CD1c-positive myeloid dendritic cell (primary cell): ENCODE measurements at regions not wholly inside any gene's neighbourhood (a gene's known extent, or its start where the extent isn't known, plus 50 kb on each side); places are given as distances from the start of the nearest gene placed in this dataset.
"Not testable (repeated sequence)": the region's sequence is repeated elsewhere in the genome, so short reads cannot be mapped to it uniquely, and the experiment has no call there.

Experiments used
- DNase-seq: peaks from one replicate; pipeline ENCODE4 v3.0.0-alpha.2; 2016; ENCODE audit errors: extremely low spot score

DNA sequence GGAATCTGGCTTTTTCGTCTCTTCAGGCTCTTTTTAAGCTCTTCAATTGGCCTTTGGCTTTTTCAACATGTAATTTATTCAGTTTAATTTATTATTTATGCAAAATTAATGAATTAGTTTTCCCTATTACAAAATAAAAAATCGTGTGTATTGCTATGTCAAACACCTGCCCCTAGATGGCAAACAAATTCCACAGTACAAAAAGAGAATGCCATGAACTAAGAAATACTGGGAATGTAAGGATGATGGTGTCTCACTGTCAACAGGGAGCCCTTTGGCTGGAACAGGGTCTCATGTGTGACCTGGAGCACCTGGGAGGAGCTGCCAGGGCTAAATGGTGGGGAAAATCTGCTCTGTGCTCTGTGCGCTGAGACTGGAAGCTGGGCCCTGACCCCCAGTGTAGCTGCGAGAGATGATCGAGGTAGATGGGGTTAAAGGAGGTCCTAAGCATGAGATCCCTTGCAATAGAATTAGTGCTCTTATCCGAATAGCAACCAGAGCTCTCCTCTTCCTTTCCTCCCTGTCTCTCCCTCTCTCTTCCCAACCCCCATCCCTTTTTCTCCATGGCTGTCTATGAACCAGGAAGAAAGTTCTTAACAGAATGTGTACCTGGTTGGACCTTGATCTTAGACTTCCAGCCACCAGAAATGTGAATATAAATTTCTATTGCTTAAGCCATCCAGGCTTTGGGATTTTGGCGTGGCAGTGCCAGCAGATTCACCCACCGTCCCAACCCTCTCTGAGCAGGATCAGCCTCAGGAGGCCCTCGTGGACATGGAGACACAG is 1183.5 kb downstream of the RPIA start:
- DNase-seq: not testable (repeated sequence)

DNA sequence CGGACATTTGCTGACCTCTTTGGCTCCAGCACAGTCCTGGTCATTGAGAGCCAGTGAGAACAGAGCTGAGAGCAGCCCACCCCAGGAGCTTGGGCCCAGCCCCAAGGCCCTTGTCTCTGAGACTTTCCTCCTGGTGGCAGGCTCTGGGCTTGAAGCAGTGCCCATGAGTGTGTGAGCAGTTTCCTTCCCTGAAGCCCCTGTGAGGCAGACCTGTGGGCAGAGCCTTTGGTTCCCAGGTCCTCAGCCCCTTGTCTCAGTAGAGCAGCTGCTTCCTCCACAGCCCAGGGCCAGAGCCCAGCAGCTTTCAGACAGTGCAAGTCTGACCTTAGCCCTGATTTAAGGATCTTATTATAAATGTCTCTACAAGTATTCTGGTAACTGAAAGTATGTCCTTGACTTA is 1185.0 kb downstream of the RPIA start:
- not testable (repeated sequence) for DNase-seq

DNA sequence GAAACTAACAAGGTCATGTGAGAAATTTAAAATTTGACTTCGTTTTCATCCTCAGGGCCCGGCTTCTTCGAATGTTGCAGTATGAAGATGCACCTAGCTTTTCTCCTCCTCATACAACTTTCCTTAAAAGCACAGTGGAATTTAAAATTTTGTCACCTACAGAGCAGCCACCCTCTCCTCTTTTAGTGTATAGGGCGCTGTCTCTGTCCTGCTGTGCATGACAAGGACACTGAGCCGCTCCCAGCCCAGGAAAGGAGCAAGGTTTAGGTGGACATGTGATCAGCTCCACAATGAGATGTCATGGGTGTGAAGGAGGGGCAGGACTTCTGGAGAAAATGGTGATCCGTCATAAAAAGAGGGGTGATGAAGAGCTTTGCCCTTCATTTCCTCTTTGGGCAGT is 1185.4 kb downstream of the RPIA start:
- not testable (repeated sequence) for DNase-seq

DNA sequence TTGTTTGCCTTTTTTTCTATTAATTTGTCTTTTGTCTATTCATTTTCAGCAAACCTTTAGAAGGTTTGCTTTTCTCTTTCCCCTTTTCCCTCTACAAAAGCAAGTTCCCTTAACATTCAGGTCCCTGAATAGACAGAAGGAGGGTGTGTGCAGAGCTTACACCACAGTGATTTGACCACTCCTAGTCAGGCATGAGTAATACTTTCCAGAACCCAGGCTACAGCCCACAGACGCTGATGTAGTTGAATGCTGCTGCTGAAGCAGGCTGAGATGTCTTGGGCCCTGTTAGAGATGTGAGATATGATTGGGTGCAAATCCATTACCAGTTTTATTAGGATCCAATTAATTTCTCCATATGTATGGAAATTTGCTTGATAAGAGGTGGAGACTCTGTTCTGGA is 1191.4 kb downstream of the RPIA start:
- DNase-seq: not testable (repeated sequence)

DNA sequence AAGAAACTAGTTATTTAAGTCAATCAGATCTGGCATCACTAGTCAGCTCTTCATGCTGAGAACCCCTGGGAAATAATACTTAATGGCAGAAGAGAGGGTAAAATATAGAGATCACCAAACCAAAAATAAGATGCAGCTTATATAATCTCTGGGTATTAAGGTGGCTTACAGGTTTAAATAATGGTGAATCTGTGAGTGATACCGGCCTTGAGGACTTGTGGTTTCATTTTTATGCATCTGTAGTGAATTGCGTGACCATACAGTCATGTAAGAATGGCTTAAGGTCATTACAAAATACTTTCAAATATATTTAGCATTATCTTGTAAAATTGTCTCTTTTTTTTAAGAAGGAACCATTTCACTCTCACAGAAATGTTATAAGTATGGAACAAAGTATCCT is 1192.2 kb downstream of the RPIA start:
- DNase-seq: not testable (repeated sequence)

DNA sequence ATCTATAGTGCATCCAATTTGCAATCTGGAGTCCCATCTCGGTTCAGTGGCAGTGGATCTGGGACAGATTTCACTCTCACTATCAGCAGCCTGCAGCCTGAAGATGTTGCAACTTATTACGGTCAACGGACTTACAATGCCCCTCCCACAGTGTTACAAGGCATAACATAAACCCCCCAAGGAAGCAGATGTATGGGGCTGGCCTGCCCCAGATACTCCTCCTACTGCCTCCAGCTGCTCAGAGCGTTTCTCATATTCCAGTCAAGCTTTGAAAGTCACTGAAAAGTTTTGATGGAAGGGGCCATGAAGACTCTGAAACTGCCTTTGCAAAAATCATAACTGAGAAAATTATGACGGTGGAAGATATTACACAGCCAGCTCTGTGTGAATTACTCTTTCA is 1193.6 kb downstream of the RPIA start:
- not testable (repeated sequence) for DNase-seq

DNA sequence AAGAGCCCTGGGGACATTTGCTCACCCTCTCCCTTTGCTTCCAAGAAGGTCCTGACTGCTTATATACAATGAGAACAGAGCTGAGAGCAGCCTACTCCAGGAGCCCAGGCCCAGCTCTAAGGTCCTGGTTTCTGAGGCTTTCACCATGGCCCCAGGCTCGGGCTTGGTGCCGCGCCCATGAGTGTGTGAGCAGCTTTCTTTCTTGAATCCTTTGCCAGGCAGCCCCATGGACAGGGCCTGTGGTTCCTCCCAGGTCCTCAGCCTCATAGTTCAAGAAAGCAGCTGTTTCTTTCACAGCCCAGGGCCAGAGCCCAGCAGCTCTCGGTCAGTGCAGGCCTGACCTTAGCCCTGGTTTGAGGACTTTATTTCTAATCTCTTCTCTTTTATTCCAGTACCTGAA is 1197.2 kb downstream of the RPIA start:
- not testable (repeated sequence) for DNase-seq

DNA sequence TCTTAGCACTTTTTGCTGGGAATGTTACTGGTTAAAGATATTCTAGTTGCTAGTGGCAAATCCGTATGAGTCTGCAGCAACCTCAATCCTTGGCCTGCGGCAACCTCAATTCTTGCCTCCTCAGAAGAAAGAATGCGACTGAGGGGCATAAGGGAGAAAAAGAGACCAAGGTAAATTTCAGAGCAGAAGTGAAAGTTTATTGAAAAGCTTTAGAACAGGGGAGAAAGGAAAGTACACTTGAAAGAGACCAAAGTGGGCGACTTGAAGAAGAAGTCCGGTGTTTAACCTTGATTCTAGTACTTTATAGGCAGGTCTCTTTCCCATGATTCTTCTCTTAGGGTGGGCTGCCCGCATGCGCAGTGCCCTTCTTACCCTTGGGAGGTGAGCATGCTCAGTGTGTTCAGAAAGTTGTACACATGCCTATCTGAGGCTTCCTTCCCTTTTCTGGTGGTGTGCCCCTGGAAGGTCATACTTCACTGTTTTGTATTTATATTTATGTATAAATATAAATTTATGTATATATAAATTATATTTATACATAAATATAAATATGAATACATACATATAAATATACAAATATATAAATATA is 1198.8 kb downstream of the RPIA start:
- DNase-seq: not testable (repeated sequence)

DNA sequence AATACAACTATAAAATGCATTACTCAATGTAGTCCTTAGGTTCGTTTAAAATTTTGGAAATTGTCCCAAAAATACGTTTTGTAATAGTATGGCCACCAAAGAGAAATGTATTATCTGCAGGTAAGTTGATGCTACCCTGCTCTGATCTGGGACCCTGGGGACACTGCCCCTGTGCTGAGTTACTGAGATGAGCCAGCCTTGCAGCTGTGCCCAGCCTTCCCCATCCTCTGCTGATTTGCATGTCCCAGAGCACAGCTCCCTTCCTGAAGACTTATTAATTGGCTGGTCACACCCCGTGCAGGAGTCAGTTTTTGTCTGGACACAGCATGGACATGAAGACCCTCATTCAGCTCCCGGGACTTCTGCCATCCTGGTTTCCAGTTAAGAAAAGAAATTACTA is 1203.5 kb downstream of the RPIA start:
- not testable (repeated sequence) for DNase-seq

DNA sequence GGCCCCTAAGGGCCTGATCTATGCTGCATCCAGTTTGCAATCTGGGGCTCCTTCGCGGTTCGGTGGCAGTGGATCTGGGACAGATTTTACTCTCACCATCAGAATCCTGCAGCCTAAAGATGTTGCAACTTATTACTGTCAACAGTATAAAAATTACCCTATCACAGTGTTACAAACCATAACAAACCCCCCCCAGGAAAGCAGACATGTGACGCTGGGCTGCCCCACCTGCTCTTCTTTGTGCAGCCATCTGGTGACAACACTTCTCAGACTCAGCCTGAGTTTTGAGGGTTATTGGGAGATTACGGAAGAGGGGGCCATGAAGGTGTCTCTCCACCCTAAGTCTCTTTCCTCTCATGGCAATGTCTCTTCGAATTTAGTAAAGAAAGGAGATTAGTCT is 1204.2 kb downstream of the RPIA start:
- DNase-seq: not testable (repeated sequence)

DNA sequence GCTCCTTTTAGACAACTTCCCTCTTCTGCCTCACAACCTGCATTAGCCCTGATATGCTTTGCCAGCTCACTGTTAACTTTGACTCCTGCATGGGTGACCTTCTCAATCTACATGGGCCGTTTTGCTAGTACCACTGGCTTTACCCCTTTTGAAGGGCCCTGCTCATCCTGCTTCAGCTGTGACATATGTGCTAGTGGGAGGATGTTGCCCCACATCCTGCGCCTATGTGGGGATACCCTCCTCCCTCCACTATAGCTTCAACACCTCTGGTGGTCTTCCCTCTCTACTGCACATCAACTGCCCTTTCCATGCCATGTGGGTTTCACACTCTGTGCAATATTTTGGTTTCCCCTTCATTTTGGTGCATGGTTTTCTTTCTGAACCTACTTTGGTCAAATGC is 1235.5 kb downstream of the RPIA start:
- DNase-seq: not testable (repeated sequence)

DNA sequence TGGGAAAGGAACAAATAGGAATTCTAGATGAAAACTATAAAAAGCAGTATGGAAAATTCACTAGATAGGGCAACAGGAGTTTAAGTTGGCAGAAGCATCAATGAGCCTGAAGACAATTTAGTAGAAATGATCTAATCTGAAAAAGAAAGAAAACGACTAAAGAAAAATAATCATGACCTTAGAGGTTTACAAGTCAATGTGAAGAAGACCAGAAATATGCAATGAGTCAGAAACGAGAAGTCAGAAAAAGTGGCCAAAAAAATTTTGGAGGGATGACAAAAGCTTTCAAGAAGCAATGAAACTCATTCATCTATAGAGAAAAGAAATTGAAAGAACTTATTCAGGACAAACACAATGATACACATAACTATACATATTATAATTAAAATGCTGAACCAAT is 1244.0 kb downstream of the RPIA start:
- DNase-seq: not testable (repeated sequence)

DNA sequence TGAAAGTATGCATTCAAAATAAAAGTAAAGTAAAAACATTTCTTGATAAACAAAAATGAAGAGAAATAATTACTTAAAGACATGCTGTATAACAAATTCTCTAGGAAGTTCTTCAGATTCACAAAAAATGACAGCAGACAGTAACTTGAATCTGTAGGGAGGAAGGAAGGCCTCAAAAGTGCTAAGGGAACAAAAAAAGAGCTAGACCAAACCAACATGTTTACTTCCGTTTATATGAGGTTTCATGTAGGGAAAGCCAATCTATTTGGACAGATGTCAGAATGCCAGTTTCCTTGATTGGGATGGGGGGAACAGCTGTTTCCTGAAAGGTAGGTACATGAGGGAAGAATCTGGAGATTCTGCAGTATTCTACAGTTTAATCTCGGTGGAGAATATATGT is 1244.5 kb downstream of the RPIA start:
- DNase-seq: peak; percentile 1

DNA sequence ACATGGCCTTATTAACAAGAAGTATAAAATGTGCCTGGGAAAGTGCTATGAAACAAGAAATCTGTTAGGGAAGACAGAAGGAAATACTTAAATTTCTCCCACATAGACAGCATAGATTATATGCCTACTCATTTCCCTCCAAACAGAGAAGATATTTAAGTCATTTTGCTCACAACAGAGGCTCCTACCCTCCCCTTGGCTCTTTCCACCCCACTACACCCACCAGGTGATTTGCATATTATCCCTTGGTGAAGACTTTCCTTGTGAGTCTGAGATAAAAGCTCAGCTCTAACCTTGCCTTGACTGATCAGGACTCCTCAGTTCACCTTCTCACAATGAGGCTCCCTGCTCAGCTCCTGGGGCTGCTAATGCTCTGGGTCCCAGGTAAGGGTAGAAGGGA is 1245.1 kb downstream of the RPIA start:
- not testable (repeated sequence) for DNase-seq

DNA sequence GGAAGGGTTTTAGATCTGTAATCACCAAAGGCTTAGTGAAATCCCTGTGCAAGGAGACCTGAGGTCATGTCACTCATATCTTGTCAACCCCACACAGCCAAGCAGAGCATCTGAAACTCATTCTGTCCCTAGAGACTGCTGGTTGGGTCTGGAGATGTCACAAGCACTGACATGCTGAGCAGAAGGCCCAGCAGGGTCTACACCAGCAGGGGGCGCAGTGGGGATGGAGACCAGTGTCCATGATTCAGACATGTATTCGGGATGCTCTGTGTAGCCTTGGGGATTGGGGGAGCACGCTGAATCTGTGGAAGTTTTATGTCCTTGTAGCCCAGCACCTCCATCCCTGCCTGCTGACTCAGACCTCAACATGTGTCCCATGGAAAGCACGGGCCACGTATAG is 1247.3 kb downstream of the RPIA start:
- not testable (repeated sequence) for DNase-seq

DNA sequence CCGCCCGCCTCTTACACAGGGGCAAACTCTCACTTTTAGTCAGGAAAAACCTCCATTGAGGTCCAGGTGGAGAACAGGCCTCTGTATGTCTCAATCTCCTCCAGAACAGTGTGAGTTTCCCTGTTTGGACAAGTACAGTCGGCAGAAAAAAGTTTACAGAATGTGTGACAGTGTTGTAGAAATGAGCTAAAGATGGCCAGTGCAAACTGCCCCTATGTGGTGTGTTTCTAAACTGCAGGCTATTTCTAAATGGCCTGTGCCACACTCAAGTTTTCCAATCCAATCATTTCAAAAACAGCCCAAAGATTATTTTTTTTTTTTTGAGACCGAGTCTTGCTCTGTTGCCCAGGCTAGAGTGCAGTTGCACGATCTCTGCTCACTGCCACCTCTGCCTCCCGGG is 1252.8 kb downstream of the RPIA start:
- DNase-seq: not testable (repeated sequence)

DNA sequence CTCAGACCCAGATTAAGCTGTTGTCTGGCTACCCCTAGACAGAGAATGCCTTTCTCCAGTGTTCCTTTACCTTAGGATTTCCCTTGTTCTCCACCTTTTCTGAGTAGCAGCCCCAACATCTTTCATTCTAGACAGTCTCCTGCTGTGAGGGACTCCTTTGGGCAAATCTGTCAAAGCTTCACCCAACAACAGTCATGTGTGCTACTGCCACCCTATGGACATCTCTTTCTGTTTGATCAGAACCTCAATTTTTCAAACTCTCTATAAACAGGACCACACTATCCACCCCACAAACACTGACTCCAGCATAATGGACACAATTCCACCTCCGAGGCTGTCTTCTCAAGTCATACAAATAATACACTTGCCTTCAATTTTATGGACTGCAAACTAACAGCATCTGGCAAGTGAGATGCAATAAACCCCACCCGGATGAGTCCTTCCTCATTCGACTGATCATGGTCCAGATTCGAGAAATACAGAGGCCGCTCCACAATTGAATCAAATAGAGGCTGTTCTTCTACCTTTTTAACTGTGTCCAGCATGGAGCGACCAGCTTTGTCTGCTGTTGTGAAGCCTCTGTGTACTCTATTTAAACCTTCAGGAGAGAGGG is 1253.6 kb downstream of the RPIA start:
- not testable (repeated sequence) for DNase-seq

DNA sequence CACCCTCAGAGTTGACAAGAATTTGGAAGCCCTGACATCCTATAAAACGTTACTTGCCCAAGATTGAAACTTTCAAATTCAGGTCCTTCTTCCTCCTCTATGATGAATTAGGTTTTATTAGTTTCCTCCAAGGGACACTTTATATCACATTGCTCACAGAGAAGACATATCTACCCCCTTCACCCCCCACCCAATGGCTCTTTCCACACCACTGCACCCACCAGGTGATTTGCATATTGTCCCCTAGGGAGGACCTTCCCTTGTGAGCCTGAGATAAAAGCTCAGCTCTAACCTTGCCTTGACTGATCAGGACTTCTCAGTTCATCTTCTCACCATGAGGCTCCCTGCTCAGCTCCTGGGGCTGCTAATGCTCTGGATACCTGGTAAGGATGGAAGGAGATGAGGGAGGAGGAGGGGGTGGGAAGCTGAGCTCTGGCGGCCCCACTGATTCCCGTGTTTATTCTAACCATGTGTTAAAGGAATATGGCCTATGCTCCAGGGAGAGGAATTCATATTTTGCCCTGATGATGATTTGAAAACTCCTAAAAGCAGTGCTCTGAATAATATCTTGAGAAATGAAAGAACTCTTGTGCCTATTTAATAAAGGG is 1255.8 kb downstream of the RPIA start:
- not testable (repeated sequence) for DNase-seq

DNA sequence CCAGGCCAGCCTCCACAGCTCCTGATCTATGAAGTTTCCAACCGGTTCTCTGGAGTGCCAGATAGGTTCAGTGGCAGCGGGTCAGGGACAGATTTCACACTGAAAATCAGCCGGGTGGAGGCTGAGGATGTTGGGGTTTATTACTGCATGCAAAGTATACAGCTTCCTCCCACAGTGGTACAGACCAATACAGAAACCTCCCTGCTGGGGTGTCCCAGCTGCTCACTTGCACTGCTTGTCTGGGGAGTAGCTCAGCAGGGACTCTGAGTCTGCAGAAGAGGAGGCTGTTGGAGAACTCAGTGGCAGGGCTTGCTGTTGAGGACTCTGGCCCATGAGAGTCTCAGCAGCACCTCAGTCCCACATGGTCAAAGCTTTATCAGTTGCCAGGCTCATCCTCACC is 1256.6 kb downstream of the RPIA start:
- DNase-seq: not testable (repeated sequence)

DNA sequence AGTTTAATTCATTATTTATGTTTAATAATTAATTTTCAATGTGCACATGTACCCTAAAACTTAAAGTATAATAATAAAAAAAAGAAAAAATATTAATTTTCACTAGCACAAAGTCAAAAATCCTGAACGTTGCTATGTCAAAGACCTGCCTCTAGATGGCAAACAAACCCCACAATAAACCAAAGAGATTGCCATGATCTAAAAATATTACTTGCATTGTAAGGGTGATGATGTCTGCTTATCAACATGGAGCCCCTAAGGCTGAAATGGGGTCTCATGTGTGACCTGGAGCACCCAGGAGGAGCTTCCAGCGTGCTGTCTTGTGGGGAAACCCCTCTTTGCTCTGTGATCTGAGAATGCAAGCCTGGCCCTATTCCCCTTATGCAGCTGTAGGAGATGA is 1259.3 kb downstream of the RPIA start:
- not testable (repeated sequence) for DNase-seq

DNA sequence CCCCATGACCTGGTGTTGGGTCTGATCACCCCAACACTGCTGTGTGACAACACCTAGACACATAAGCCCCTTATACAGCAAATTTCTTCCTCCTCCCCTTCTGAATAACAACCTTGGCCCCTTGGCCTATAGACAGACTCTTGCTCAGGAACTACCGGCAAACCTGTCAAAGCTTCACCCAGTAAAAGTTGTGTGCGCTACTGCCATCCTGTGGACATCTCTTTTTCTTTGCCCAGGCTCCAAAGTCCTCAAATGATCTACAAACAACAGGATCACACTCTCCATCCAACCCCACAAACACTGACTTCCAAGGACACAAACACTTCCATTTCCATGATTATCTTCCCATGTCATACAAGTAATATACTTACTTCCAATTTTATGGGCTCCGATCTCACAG is 1265.8 kb downstream of the RPIA start:
- DNase-seq: peak; percentile 1

DNA sequence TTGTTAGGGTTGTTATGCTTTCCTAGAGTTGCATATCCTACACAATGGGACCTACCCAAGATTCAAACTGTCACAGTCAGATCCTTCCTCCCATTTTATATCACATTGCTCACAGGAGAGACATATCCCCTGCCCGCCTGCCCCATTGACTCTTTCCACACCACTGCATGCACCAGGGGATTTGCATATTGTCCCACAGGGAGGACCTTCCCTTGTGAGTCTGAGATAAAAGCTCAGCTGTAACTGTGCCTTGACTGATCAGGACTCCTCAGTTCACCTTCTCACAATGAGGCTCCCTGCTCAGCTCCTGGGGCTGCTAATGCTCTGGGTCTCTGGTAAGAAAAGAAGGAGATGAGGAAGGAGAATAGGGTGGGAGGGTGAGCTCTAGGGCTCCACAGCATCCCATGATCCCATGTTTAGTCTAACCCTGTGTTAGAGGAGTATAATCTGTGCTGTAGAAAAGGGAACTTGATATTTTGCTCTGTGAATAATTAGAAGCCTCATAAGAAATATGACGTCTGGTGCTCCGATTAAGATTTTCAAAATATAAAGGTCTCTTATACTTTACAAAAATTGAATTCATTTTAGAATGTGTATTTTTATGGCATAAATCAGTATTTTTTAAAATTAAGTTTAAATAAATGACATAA is 1268.4 kb downstream of the RPIA start:
- DNase-seq: not testable (repeated sequence)
